Panc1 (cell line): ENCODE measurements at regions not wholly inside any gene's neighbourhood (a gene's known extent, or its start where the extent isn't known, plus 50 kb on each side); places are given as distances from the start of the nearest gene placed in this dataset.

ENCODE experiments used
- ATAC-seq: fragments of 200-7000 bp; cut with Tn5 transposase; 2 replicates; pipeline ENCODE4 v1.9.1; 2020; ENCODE audit warnings: mild to moderate bottlenecking, moderate library complexity
- BruUV-seq: library from RNA; stranded (reverse); fragments of 400-500 nt; replicated peaks from 2 replicates; lab custom pipeline; 2021; lab: Mats Ljungman, UMichigan
- CTCF ChIA-PET: fragments of 300-600 bp; sonication (Branson Sonifier 250); formaldehyde crosslinking; loops from one replicate; lab custom pipeline; 2022; ENCODE audit warnings: antibody characterized with exemption; lab: Charles Lee
- POLR2A ChIA-PET: fragments of 300-600 bp; sonication (Branson Sonifier 250); formaldehyde crosslinking; loops from one replicate; lab custom pipeline; 2022; ENCODE audit warnings: antibody characterized with exemption; lab: Charles Lee
- DNase-seq: peaks from one replicate; pipeline ENCODE4 v3.0.0-alpha.2; 2010; ENCODE audit warnings: low read depth, low spot score
- H3K27ac ChIP-seq: 2 replicates; pipeline ENCODE4 v1.5.1; 2011; ENCODE audit warnings: mild to moderate bottlenecking, low read length, inconsistent platforms
- H3K27me3 ChIP-seq: fragments of 200-500 bp; sonication (Bioruptor generic); 2 replicates; pipeline ENCODE4 v1.6.0; 2014; ENCODE audit warnings: low read length, inconsistent platforms; ENCODE audit not compliant: control insufficient read depth, insufficient read depth
- H3K36me3 ChIP-seq: fragments of 200-500 bp; sonication (Bioruptor generic); 2 replicates; pipeline ENCODE4 v1.5.1; 2014; ENCODE audit warnings: inconsistent platforms, mild to moderate bottlenecking, low read length, moderate library complexity; ENCODE audit not compliant: control insufficient read depth, insufficient read depth
- H3K4me1 ChIP-seq: 2 replicates; pipeline ENCODE4 v1.5.1; 2011; ENCODE audit warnings: inconsistent platforms, mild to moderate bottlenecking, low read length, moderate library complexity; ENCODE audit not compliant: control insufficient read depth, insufficient read depth
- H3K4me3 ChIP-seq, 2 experiments: 2 replicates each; pipeline ENCODE4 v1.5.1; 2011 to 2012; ENCODE audit warnings: low read depth in 2 of 2, low read length in 2 of 2, mild to moderate bottlenecking in 2 of 2, inconsistent platforms in 1 of 2, moderate library complexity in 1 of 2
- H3K9me3 ChIP-seq: fragments of 200-500 bp; sonication (Bioruptor generic); 2 replicates; pipeline ENCODE4 v1.5.1; 2014; ENCODE audit warnings: low read depth, mild to moderate bottlenecking, inconsistent platforms, low read length, moderate library complexity; ENCODE audit not compliant: control insufficient read depth, insufficient read depth
- POLR2AphosphoS5 ChIP-seq: IDR thresholded peaks from 2 replicates; pipeline ENCODE4 v1.6.1; 2012; ENCODE audit warnings: mild to moderate bottlenecking, low read depth, low read length, moderate library complexity
- REST ChIP-seq, 2 experiments: IDR thresholded peaks; 2 replicates each; pipeline ENCODE4 v1.6.1; 2011 to 2012; ENCODE audit warnings: low read depth in 2 of 2, control low read depth in 1 of 2, low read length in 1 of 2, mild to moderate bottlenecking in 1 of 2, moderate library complexity in 1 of 2; ENCODE audit not compliant: insufficient read depth in 1 of 2
- SIN3A ChIP-seq: IDR thresholded peaks from 2 replicates; pipeline ENCODE4 v1.6.1; 2012; ENCODE audit warnings: low read depth, mild to moderate bottlenecking, low read length, moderate library complexity, borderline replicate concordance; ENCODE audit not compliant: insufficient read depth
- TCF7L2 ChIP-seq: IDR thresholded peaks from 2 replicates; pipeline ENCODE4 v1.6.1; 2011; ENCODE audit warnings: mild to moderate bottlenecking, low read depth, low read length, inconsistent platforms
- in situ Hi-C: cut with HindIII; loops from 2 replicates; pipeline ENCODE4 v1.10.0; 2016; ENCODE audit warnings: low sequenced_read_pairs, low pct_unique_long_range_greater_than_20kb
- intact Hi-C: fragments of 100-400 bp; cut with micrococcal nuclease; formaldehyde crosslinking; loops from one replicate; pipeline ENCODE4 v1.10.0; 2022; ENCODE audit not compliant: unreplicated experiment
- TF ChIP-seq, protein P1 (sequence below): fragments of 450-650 bp; IDR thresholded peaks from 2 replicates; pipeline ENCODE4 v1.5.1; 2017; ENCODE audit warnings: mild to moderate bottlenecking

DNA sequence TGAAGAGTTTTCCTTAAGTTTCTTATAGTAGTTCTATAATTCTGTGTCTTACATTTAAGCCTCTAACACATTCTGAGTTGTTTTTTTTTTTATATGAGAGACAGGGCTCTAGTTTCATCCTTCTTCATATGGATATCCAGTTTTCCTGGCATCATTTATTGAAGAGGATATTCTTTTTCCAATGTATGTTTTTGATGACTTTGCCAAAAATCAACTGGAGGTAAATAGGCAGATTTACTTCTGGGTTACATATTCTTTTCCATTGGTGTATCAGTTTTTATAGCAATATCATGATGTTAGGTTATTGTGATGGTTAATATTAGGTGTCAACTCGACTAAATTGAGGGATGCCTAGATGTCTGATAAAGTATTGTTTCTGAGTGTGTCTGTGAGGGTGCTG is 650.7 kb upstream of the GRID2 start:
- TF ChIP-seq REST (IDR thresholded peaks at IDR 0.05; ENCODE audit: insufficient read depth in 1 of 2, low read depth in 2 of 2, low read length in 1 of 2) (no peak), SIN3A (no peak), POLR2AphosphoS5 (no peak), TCF7L2 (no peak)
- TF ChIP-seq, protein P1, sequence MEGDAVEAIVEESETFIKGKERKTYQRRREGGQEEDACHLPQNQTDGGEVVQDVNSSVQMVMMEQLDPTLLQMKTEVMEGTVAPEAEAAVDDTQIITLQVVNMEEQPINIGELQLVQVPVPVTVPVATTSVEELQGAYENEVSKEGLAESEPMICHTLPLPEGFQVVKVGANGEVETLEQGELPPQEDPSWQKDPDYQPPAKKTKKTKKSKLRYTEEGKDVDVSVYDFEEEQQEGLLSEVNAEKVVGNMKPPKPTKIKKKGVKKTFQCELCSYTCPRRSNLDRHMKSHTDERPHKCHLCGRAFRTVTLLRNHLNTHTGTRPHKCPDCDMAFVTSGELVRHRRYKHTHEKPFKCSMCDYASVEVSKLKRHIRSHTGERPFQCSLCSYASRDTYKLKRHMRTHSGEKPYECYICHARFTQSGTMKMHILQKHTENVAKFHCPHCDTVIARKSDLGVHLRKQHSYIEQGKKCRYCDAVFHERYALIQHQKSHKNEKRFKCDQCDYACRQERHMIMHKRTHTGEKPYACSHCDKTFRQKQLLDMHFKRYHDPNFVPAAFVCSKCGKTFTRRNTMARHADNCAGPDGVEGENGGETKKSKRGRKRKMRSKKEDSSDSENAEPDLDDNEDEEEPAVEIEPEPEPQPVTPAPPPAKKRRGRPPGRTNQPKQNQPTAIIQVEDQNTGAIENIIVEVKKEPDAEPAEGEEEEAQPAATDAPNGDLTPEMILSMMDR: no peak
- CTCF ChIA-PET: no interaction called here
- in situ Hi-C loops: no loop called here
- Histone ChIP-seq H3K27me3 (no peaks in the 10 kb centered on the region), H3K4me1 (no peaks in the 10 kb centered on the region), H3K36me3 (no peaks in the 10 kb centered on the region), H3K4me3 (no peak overlapping the region), H3K27ac (no peak overlapping the region), H3K9me3 (no peaks in the 10 kb centered on the region)
- POLR2A ChIA-PET: no interaction called here
- ATAC-seq (no peak), DNase-seq (no peak)
- BruUV-seq: no TSS peak
- intact Hi-C loops: no loop called here

GRCh38 chr4:91681091-91681490 is 622.7 kb upstream of the GRID2 start:
- TF ChIP-seq TCF7L2: no peak
- no peak for TF ChIP-seq POLR2AphosphoS5
- TF ChIP-seq, protein P1: no peak
- TF ChIP-seq SIN3A: no peak
- no peak for TF ChIP-seq REST (IDR thresholded peaks at IDR 0.05; ENCODE audit: insufficient read depth in 1 of 2, low read depth in 2 of 2, low read length in 1 of 2)
- intact Hi-C loops (no loop called here), in situ Hi-C loops (no loop called here)
- ChIA-PET POLR2A (no interaction called here), CTCF (no interaction called here)
- ATAC-seq: no peak
- no TSS peak for BruUV-seq
- Histone ChIP-seq H3K4me1 (no peaks in the 10 kb centered on the region), H3K9me3 (no peaks in the 10 kb centered on the region), H3K4me3 (no peak overlapping the region), H3K36me3 (no peaks in the 10 kb centered on the region), H3K27me3 (no peaks in the 10 kb centered on the region), H3K27ac (no peak overlapping the region)
- no peak for DNase-seq
